B cell (primary cell): ENCODE measurements at regions not wholly inside any gene's neighbourhood (a gene's known extent, or its start where the extent isn't known, plus 50 kb on each side); places are given as distances from the start of the nearest gene placed in this dataset.

Experiments used
- ATAC-seq: fragments of 200-7000 bp; cut with Tn5 transposase; one replicate; pipeline ENCODE4 v1.10.0; 2021; ENCODE audit warnings: low read depth, mild to moderate bottlenecking, moderate number of reproducible peaks, moderate library complexity
- CTCF ChIA-PET: fragments of 350-600 bp; sonication (Branson Sonifier 250); formaldehyde crosslinking; loops from one replicate; lab custom pipeline; 2021; ENCODE audit warnings: antibody characterized with exemption, inconsistent platforms; lab: Charles Lee
- POLR2A ChIA-PET: fragments of 350-600 bp; sonication (Branson Sonifier 250); formaldehyde crosslinking; loops from one replicate; lab custom pipeline; 2021; ENCODE audit warnings: antibody characterized with exemption; lab: Charles Lee
- DNase-seq: peaks from one replicate; pipeline ENCODE4 v3.0.0; 2013
- H2AFZ ChIP-seq: 2 replicates; pipeline ENCODE4 v1.6.1; 2012; ENCODE audit warnings: mild to moderate bottlenecking, low read depth, low read length; ENCODE audit not compliant: insufficient read depth, poor library complexity, severe bottlenecking
- H3K27ac ChIP-seq, 2 donors: 1 replicate in 1 of 2; 2 replicates in 1 of 2; pipeline ENCODE4 v1.5.1; 2012 to 2013; ENCODE audit warnings: low read length in 2 of 2, mild to moderate bottlenecking in 2 of 2, moderate library complexity in 1 of 2
- H3K27me3 ChIP-seq, 4 experiments: fragments of 200-600 bp in 1 of 4; sonication (generic) in 1 of 4; replicated peaks in 1 of 4; 1 replicate in 2 of 4; 2 replicates in 2 of 4; pipeline versions ENCODE4 v1.6.1 to v1.7.0; 2013 to 2016; ENCODE audit warnings: low read length in 3 of 4, mild to moderate bottlenecking in 2 of 4, mixed read lengths in 1 of 4, moderate library complexity in 1 of 4; ENCODE audit not compliant: insufficient read depth in 4 of 4, control insufficient read depth in 3 of 4; ENCODE audit errors: control extremely low read depth in 1 of 4
- H3K36me3 ChIP-seq, 2 experiments: replicated peaks in 1 of 2; 1 replicate in 1 of 2; 2 replicates in 1 of 2; pipeline versions ENCODE4 v1.6.1 to v1.7.1; 2013; ENCODE audit warnings: low read length in 1 of 2; ENCODE audit not compliant: insufficient read depth in 2 of 2, control insufficient read depth in 1 of 2; ENCODE audit errors: control extremely low read depth in 1 of 2, extremely low read depth in 1 of 2
- H3K4me1 ChIP-seq, 2 donors: fragments of 200-600 bp in 1 of 2; sonication (generic) in 1 of 2; 1 replicate in 1 of 2; 2 replicates in 1 of 2; pipeline versions ENCODE4 v1.5.1 to v1.6.1; 2013 to 2017; ENCODE audit warnings: low read length in 2 of 2; ENCODE audit not compliant: control insufficient read depth in 2 of 2, insufficient read depth in 2 of 2
- H3K4me2 ChIP-seq: replicated peaks from 2 replicates; pipeline ENCODE3; 2012; ENCODE audit warnings: mild to moderate bottlenecking, low read depth, low read length; ENCODE audit not compliant: poor library complexity, severe bottlenecking
- H3K4me3 ChIP-seq, 5 experiments: fragments of 200-600 bp in 1 of 5; sonication (generic) in 1 of 5; 1 replicate in 3 of 5; 2 replicates in 2 of 5; pipeline versions ENCODE4 v1.5.1 to v1.7.0; 2011 to 2016; ENCODE audit warnings: low read length in 4 of 5, mild to moderate bottlenecking in 4 of 5, low read depth in 2 of 5, control low read depth in 1 of 5, moderate library complexity in 1 of 5; ENCODE audit not compliant: insufficient read depth in 1 of 5; ENCODE audit errors: control extremely low read depth in 1 of 5, extremely low read depth in 1 of 5
- H3K79me2 ChIP-seq: fragments of 200-600 bp; sonication (generic); one replicate; pipeline ENCODE4 v1.6.0; 2016; ENCODE audit warnings: low read length; ENCODE audit not compliant: control insufficient read depth, insufficient read depth
- H3K9ac ChIP-seq: fragments of 200-600 bp; sonication (generic); 2 replicates; pipeline ENCODE4 v1.6.1; 2017; ENCODE audit warnings: mild to moderate bottlenecking, low read length, moderate library complexity
- H3K9me3 ChIP-seq, 3 donors: one replicate each; pipeline versions ENCODE4 v1.6.1 to v1.7.1; 2013; ENCODE audit warnings: low read length in 2 of 3; ENCODE audit not compliant: control insufficient read depth in 2 of 3, insufficient read depth in 1 of 3; ENCODE audit errors: control extremely low read depth in 1 of 3
- H4K20me1 ChIP-seq: 2 replicates; pipeline ENCODE4 v1.6.0; 2012; ENCODE audit warnings: mild to moderate bottlenecking, low read length; ENCODE audit not compliant: insufficient read depth, control insufficient read depth, poor library complexity, severe bottlenecking
- H3K27ac Mint-ChIP-seq: one replicate; pipeline ENCODE4 v1.8.0; 2021; ENCODE audit warnings: mixed read lengths
- H3K27me3 Mint-ChIP-seq: one replicate; pipeline ENCODE4 v1.8.0; 2021; ENCODE audit warnings: mixed read lengths
- H3K4me1 Mint-ChIP-seq: one replicate; pipeline ENCODE4 v1.8.0; 2021; ENCODE audit warnings: mixed read lengths
- H3K4me3 Mint-ChIP-seq: one replicate; pipeline ENCODE4 v1.8.0; 2021; ENCODE audit warnings: mixed read lengths
- H3K9me3 Mint-ChIP-seq: one replicate; pipeline ENCODE4 v1.8.0; 2022; ENCODE audit warnings: mixed read lengths; ENCODE audit not compliant: insufficient read depth
- CTCF ChIP-seq: fragments of 200-600 bp; IDR thresholded peaks from one replicate; pipeline ENCODE4 v1.8.0; 2022; ENCODE audit warnings: antibody characterized with exemption, mild to moderate bottlenecking
- EZH2 ChIP-seq: IDR thresholded peaks from 2 replicates; pipeline ENCODE4 v1.6.1; 2012; ENCODE audit warnings: borderline replicate concordance, low read depth, mild to moderate bottlenecking, moderate library complexity, low read length; ENCODE audit not compliant: insufficient read depth, poor library complexity, severe bottlenecking
- WGBS: methylation state at CpG from one replicate; pipeline ENCODE4 v1.1.5; 2013; ENCODE audit warnings: missing lambda C conversion rate; ENCODE audit not compliant: insufficient coverage; 5-methylcytosine and 5-hydroxymethylcytosine counted together
- intact Hi-C: fragments of 100-400 bp; cut with micrococcal nuclease; formaldehyde crosslinking; loops from one replicate; pipeline ENCODE4 v1.10.0; 2022

- CTCF ChIA-PET = no interaction called here
- H3K79me2 ChIP-seq = no peaks in the 10 kb centered on the region
- intact Hi-C loops = no loop called here
Measured at GRCh38 chr10:83458611-83459010, 680.7 kb upstream of the GHITM start.

GRCh38 chr10:83459124-83459523, 680.2 kb upstream of the GHITM start:
- TF ChIP-seq CTCF = no peak
- TF ChIP-seq EZH2 = no peak
- H3K36me3 ChIP-seq = no peaks in the 10 kb centered on the region
- no peak overlapping the region for H3K4me2 ChIP-seq
- no peaks in the 10 kb centered on the region for H3K4me1 Mint-ChIP-seq
- POLR2A ChIA-PET = no interaction called here
- H3K4me3 ChIP-seq = no peak overlapping the region
- peaks cover 7% of the 10 kb centered on the region for H3K9me3 Mint-ChIP-seq
- H2AFZ ChIP-seq = no peak overlapping the region
- no peaks in the 10 kb centered on the region for H4K20me1 ChIP-seq
- H3K9ac ChIP-seq = no peak overlapping the region
- H3K9me3 ChIP-seq = peaks cover 0 to 7% (median 0%) of the 10 kb centered on the region in 3 donors
- H3K27me3 ChIP-seq = no peaks in the 10 kb centered on the region
- no peak overlapping the region for H3K27ac Mint-ChIP-seq
- CTCF ChIA-PET = no interaction called here
- no peak overlapping the region for H3K27ac ChIP-seq
- WGBS = 90% methylated on average over 6 of the region's 7 CpGs
- H3K4me1 ChIP-seq = no peaks in the 10 kb centered on the region
- intact Hi-C loops = no loop called here
- H3K4me3 Mint-ChIP-seq = no peak overlapping the region
- no peak for DNase-seq
- H3K27me3 Mint-ChIP-seq = no peaks in the 10 kb centered on the region
- no peaks in the 10 kb centered on the region for H3K79me2 ChIP-seq
- ATAC-seq = no peak

More at GRCh38 chr10:83458611-83459010, 680.7 kb upstream of the GHITM start:
- no peak overlapping the region for H3K9ac ChIP-seq
- peaks cover 0 to 7% (median 0%) of the 10 kb centered on the region in 3 donors for H3K9me3 ChIP-seq
- H2AFZ ChIP-seq = no peak overlapping the region
- no peak overlapping the region for H3K4me3 ChIP-seq
- no peak overlapping the region for H3K27ac ChIP-seq
- H3K4me2 ChIP-seq = no peak overlapping the region
- Mint-ChIP-seq H3K27ac (no peak overlapping the region), H3K27me3 (no peaks in the 10 kb centered on the region), H3K4me1 (no peaks in the 10 kb centered on the region), H3K9me3 (peaks cover 7% of the 10 kb centered on the region), H3K4me3 (no peak overlapping the region)
- TF ChIP-seq EZH2 = no peak
- no peak for TF ChIP-seq CTCF
- POLR2A ChIA-PET = no interaction called here
- no peaks in the 10 kb centered on the region for H3K36me3 ChIP-seq
- no peaks in the 10 kb centered on the region for H3K27me3 ChIP-seq
- ATAC-seq (no peak), DNase-seq (no peak)
- H4K20me1 ChIP-seq = no peaks in the 10 kb centered on the region
- 84% methylated on average over 13 of the region's 13 CpGs for WGBS
- no peaks in the 10 kb centered on the region for H3K4me1 ChIP-seq
